HepG2 (cell line): ENCODE measurements at regions not wholly inside any gene's neighbourhood (a gene's known extent, or its start where the extent isn't known, plus 50 kb on each side); places are given as distances from the start of the nearest gene placed in this dataset.

Experiments
- ATAD3A ChIP-seq: sonication (generic); formaldehyde crosslinking; IDR thresholded peaks from 2 replicates; pipeline ENCODE4 v1.4.0; 2020; ENCODE audit warnings: missing genetic modification reagents
- ATF2 ChIP-seq: sonication (generic); formaldehyde crosslinking; IDR thresholded peaks from 2 replicates; pipeline ENCODE4 v1.4.0; 2020; ENCODE audit warnings: missing genetic modification reagents
- BHLHE40 ChIP-seq: IDR thresholded peaks from 2 replicates; pipeline ENCODE4 v1.6.1; 2011; ENCODE audit warnings: low read length, improper control_type of control experiment
- BORCS8-MEF2B ChIP-seq: sonication (generic); formaldehyde crosslinking; IDR thresholded peaks from 2 replicates; pipeline ENCODE4 v1.8.0; 2022; ENCODE audit warnings: mild to moderate bottlenecking, missing genetic modification reagents
- CHD2 ChIP-seq: IDR thresholded peaks from 2 replicates; pipeline ENCODE4 v1.6.1; 2011; ENCODE audit warnings: low read depth, low read length, improper control_type of control experiment
- CTCF ChIP-seq: sonication (generic); formaldehyde crosslinking; IDR thresholded peaks from 2 replicates; pipeline ENCODE4 v1.5.0; 2020; ENCODE audit warnings: mild to moderate bottlenecking, missing genetic modification reagents, moderate library complexity
- DMTF1 ChIP-seq: sonication (generic); formaldehyde crosslinking; IDR thresholded peaks from 2 replicates; pipeline ENCODE4 v1.4.0; 2020; ENCODE audit warnings: mild to moderate bottlenecking, missing genetic modification reagents
- E2F1 ChIP-seq: sonication (generic); formaldehyde crosslinking; IDR thresholded peaks from 2 replicates; pipeline ENCODE4 v1.5.0; 2020; ENCODE audit warnings: missing genetic modification reagents
- MZF1 ChIP-seq: sonication (generic); formaldehyde crosslinking; IDR thresholded peaks from 2 replicates; pipeline ENCODE4 v1.8.1; 2023; ENCODE audit warnings: mild to moderate bottlenecking, missing genetic modification reagents, borderline replicate concordance
- TAF1 ChIP-seq: sonication (generic); formaldehyde crosslinking; IDR thresholded peaks from 2 replicates; pipeline ENCODE4 v1.4.0; 2020; ENCODE audit warnings: missing genetic modification reagents
- USF2 ChIP-seq, 2 experiments: sonication (generic) in 1 of 2; formaldehyde crosslinking in 1 of 2; IDR thresholded peaks; 2 replicates each; pipeline versions ENCODE4 v1.5.1 to v1.6.1; 2011 to 2020; ENCODE audit warnings: borderline replicate concordance in 1 of 2, low read depth in 1 of 2, low read length in 1 of 2, mild to moderate bottlenecking in 1 of 2, missing genetic modification reagents in 1 of 2, moderate library complexity in 1 of 2
- ZNF263 ChIP-seq: sonication (generic); formaldehyde crosslinking; IDR thresholded peaks from 2 replicates; pipeline ENCODE4 v1.4.0; 2020; ENCODE audit warnings: missing genetic modification reagents
- ZNF598 ChIP-seq: sonication (generic); formaldehyde crosslinking; IDR thresholded peaks from 2 replicates; pipeline ENCODE4 v1.5.1; 2020; ENCODE audit warnings: mild to moderate bottlenecking, missing genetic modification reagents, borderline replicate concordance
- ZNF781 ChIP-seq: sonication (generic); formaldehyde crosslinking; IDR thresholded peaks from 2 replicates; pipeline ENCODE4 v1.5.1; 2020; ENCODE audit warnings: borderline replicate concordance, mild to moderate bottlenecking, missing genetic modification reagents; ENCODE audit errors: not compliant biosample characterization

- TF ChIP-seq BHLHE40 (no peak), MZF1 (CRISPR knock-in tag) (no peak), ZNF263 (CRISPR knock-in tag) (no peak), CTCF (CRISPR knock-in tag) (no peak), ATF2 (no peak), ATAD3A (CRISPR knock-in tag) (no peak), USF2 (IDR thresholded peaks at IDR 0.05; ENCODE audit: low read depth, low read length) (no peak), USF2 (CRISPR knock-in tag; IDR thresholded peaks at IDR 0.05; ENCODE audit: borderline replicate concordance) (no peak), DMTF1 (no peak), ZNF781 (CRISPR knock-in tag) (no peak), ZNF598 (no peak), TAF1 (CRISPR knock-in tag) (no peak), E2F1 (no peak), BORCS8-MEF2B (CRISPR knock-in tag) (no peak), CHD2 (no peak)
Observed at GRCh38 chr13:73499695-73500094, 440.9 kb downstream of the KLF5 start.
